GM18868 (cell line): ENCODE measurements at regions not wholly inside any gene's neighbourhood (a gene's known extent, or its start where the extent isn't known, plus 50 kb on each side); places are given as distances from the start of the nearest gene placed in this dataset.
"Not testable (repeated sequence)": the region's sequence is repeated elsewhere in the genome, so short reads cannot be mapped to it uniquely, and the experiment has no call there.

ENCODE experiments used
- ATAC-seq: cut with Tn5 transposase; IDR thresholded peaks from one replicate; pipeline ENCODE4 v1.9.1; 2021; ENCODE audit warnings: mild to moderate bottlenecking, moderate library complexity; ENCODE audit not compliant: unreplicated experiment

DNA sequence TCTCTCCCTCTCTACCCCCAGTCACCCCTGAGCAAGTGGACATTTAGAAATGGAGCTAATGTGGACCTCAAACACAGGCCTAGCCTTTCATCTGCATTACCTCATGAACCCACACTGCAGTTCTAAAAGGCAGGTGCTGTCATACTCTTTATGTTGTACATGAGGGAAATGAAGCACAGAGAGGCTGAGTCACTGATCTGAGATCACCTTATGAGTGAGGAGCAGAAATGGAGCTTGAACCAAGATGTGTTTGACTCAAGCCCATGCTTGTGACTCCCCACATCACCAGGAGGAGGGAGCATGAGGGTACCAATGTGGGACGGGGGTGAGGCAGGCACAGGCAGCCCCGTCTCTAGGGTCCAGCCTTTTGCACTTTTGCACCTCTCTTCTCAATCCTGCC lies 702.8 kb downstream of the PTPRU start:
- ATAC-seq = no peak

DNA sequence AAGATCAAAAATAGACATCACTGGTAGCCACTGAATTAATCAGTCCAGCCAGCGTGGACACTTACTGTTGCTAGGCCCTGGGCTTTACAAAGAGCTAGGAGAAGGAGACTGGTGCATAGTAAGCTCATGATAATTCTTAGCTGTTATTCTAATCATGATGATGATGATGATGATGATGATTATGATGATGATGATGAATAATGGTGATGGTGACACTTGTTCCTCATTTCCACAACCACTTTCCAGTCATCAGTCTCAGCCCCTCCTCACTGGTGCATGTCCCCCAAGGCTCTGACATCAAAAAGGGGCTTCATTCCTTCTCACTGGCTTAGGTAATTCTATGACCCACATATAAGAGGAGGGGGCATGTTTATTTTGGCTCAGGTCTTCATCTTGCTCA lies 701.0 kb downstream of the PTPRU start:
- no peak for ATAC-seq

DNA sequence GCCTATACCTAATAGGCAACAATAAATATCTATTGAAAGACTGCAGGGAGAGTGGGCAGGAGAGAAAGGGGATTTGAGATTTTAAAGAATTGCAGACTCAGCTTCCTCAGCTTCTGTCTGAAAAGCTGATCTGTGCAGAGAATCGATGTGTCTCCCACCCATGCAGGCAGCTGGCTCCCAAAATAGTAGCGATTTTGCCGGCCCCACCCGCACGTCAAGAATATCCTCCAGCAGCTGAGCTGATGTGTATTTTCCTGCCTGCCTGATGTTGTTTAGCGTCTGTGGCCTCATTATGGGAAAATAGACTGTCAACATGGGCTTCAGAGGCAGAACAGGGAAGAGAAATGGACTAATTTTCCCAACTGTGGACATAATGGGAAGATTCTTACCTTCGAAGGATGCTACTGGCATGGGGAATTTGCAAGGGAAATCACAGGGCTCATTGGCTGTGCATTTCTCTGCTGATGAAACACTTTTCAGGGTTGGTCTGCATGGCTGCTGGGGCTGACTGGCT lies 699.8 kb downstream of the PTPRU start:
- ATAC-seq = no peak

DNA sequence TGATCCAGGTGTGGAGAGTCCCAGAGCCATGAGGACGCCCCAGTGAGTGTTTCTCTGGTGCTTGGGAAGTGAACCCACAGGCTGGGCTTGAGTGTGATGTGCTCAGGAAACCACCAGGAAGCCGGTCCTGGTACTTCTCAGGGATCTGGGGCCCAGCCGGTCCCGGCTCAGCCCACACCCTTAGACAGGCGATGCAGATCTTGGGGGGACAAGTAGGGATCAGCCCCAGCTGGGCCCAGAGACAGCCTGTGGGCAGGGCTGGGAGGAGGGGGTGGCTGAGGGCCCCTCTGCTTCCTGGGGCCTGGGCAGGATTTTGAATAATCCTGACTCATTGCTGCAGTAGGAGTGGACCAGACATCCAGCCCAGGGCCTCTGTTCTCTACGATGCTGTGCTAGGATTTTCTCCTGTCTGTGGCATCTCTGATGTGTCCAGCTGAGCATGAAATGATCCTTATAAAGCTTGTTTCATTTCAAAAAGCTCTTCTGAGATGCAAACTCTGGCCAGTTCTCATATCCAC lies 698.0 kb downstream of the PTPRU start:
- no peak for ATAC-seq

DNA sequence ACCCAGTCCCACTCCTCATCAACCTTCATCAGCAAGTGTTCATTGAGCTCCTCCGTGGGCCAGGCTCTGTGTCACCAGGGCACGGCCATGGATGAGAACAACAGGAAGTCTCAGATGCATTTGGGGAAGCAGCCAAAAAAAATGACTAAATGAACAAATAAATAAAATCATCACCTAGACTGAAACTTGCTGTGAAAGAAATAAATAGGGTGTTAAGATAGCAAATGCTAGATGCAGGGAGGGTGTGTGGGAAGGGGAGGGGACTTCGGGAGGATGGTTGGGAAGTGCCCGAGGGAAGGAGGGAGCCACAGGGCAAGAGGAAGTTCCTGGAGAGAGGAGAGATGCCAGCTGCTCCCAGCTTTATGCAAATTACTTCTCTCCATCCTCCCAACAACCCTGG lies 696.7 kb downstream of the PTPRU start:
- ATAC-seq = no peak

DNA sequence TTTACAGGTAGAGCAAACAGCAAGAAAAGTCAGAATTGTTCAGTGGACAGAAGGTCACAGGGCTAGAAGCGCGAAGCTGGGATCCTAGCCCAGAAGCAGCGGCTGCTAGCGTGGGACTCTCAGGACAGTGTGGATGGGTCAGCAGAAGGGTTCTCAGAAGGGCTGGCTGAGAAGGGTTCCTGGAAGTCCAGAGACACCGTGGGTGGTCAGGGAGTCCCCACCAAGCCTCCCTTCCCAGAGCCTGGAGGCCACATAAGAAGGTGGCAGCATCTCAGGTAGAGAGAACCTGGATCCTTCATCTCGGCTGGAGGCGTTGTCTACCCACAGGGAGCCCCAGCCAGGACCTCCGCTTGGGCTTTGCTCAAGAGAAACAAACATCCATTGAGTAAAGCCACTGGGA lies 696.3 kb downstream of the PTPRU start:
- ATAC-seq = no peak

DNA sequence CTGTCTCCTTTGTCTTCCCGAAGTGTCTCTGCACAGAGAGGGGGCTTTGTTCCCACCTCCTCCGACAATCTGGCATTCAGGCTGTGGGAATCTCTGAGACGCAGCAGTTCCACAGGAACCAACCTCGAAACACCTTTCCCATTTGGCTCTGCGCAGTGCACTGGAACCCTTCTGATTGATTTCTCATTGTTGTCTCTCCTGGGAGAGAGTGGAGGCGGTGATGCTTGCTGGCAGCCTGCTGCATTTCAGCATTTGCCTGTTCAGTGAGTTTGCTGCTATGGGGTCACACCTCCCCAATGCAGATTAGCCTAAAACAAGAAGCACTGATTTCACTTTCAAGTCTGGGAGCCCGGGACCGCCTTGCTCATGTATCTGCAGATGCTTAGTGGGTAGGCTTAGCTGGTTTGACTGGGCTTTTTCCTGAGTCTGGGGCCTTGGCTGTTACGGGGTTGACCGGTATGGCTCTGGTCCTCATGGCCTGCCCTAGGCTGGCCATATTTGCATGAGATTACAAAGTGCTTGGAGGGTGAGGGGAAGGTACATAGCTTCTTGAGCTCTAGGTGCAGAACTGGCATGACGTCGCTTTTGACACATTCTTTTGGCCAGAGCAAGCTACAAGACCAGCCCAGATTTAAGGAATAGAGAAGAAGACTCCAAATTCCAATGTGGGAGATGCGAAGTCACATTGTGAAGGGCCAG lies 695.3 kb downstream of the PTPRU start:
- no peak for ATAC-seq

DNA sequence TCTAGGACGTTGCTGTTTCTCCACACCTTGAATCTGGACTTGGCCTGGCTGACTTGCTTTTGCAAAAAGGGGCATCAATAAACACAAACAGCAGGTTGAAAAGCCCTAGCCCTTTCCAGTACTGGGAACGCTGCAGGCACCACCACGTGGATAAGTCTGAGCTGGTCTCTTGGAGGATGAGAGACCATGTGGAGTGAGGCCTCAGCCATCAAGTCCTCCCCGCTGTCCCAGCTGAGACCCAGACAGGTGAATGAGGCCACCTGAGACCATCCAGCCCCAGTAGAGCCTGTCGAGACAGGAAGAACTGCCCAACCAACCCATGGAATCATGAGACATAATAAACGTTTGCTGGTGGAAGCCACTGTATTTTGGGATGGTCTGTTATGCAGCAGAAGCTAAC lies 688.7 kb downstream of the PTPRU start:
- no peak for ATAC-seq

DNA sequence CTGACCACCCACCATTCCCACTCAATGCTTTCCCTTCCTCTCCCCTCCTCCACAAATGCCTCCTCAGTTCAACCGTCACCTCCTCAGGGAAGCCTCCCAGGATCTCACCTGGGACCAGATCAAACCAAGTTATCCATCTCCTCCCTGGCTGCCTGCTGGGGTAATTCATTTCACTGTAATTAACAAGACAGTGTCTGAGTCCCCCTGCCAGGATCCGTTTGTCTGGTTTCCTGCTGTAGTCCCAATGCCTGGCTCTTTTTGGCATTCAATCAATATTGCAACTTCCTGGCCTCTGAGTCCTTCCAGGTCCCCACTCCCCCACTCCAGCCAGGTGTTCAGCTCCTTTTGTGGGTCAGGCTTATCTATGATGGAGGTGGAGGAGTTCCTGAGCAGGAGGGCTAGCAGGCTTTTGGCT lies 687.7 kb downstream of the PTPRU start:
- ATAC-seq = no peak

DNA sequence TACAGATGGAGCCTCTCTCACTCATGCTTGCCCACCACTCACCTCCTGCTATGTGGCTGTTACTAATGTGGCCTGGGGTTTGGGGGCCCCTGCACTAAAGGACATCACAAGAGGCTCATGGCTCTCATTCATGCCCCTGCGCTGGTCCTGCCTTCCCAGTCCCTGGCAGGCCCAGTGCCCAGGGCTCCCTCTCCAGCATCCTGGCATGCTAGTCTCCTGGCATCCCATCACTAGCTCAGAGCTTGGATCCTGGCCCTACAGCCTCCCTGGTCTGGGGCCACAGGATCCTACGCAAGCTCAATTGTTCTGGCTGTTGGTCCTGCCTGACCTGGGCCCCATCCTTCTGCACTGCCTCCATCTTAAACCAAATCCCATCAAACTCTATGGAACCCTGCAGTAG lies 685.4 kb downstream of the PTPRU start:
- no peak for ATAC-seq

DNA sequence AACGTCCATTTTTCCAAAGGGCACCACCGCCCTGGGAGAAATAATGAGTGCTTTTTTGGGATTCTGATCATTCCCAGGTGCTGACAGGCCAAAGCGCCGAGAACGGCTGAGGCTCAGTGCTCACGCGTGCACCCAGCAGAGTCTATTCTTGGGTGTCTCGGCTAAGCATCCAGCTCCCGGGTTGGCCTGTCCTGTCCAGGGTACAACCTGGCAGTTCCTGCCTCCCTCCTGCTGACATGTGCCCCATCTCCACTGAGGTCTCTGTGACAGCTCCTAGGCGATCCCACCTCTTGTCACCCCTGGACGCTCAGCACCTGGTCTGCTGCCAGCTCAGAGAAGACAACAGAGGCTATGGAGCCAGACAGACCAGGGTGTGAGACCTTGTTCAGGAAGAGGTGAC lies 684.5 kb downstream of the PTPRU start:
- no peak for ATAC-seq

DNA sequence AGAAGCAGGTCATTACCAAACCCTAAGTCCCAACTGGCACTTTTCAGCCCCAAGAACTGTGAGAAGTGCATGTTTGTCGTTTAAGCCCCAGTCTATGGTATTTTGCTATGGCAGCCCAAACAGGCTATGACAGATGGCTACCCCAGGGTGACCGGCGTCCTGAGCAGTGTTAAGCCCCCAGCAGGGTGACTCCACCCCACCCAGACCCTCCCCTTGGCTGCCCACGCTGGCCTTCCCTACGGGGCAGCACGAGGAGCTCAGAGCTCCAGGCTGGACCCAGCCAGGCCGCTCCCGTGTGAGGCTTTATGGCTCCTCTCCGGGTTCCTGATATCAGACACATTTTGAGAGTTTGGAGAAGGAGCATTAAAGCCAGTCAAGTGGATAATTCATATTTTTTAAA lies 684.0 kb downstream of the PTPRU start:
- no peak for ATAC-seq

DNA sequence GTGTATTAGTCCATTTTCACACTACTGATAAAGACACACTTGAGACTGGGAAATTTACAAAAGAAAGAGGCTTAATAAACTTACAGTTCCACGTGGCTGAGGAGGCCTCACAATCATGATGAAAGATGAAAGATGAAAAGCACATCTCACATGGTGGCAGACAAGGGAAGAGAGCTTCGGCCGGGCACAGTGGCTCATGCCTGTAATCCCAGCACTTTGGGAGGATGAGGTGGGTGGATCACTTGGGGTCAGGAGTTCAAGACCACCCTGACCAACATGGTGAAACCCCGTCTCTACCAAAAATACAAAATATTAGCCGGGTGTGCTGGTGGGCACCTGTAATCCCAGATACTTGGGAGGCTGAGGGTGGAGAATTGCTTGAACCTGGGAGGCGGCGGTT lies 682.7 kb downstream of the PTPRU start:
- ATAC-seq = not testable (repeated sequence)

DNA sequence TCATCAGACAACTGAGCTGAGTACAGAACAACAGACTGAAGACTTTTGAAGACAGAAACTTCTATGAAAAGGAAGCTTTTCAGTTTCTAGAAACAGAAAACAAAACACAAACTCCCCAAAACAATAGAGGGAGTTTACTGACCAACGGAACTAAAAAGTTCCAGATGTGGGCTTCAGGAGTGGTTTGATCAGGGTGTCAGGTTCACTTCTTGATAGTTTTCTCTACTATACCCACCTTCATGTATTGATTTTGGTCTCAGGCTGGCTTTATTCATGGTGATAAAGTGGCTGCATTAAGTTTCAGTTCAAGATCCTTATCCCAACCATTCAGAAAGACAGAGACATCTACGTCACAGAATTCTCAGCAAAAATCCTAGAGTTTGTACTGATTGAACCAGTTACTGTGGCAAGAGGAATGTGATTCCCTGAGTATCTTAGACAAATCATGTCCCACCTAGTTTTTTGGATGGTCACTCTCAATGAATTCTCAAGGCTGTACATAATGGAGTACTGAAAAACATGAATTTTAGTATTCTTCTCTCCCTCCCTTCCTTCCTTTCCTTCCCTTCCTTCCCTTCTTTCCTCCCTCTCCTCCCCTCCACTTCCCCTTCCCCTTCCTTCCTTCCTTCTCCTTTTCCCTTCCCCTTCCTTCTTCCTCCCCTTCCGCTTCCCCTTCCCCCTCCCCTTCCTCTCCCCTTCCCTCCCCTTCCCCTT lies 680.5 kb downstream of the PTPRU start:
- ATAC-seq = no peak

DNA sequence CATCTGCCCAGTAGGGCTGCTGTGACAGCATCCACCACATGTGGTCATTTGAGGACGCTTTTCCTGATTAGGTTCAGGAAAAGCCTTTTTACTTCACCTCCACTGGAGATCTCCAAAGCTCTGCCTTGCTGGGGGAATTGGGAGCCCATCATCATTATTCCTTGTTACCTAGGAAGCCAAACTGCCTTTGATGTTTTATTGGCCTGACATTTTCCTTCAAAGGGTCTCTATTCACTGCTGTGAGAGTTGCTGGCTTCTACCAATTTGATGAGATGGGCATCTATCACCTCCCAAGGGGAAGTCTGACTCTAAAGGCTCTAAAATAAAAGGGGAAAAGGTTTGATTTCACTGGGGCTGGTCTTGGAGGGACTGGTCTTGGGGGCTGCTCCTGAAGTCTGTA lies 678.6 kb downstream of the PTPRU start:
- ATAC-seq = no peak

DNA sequence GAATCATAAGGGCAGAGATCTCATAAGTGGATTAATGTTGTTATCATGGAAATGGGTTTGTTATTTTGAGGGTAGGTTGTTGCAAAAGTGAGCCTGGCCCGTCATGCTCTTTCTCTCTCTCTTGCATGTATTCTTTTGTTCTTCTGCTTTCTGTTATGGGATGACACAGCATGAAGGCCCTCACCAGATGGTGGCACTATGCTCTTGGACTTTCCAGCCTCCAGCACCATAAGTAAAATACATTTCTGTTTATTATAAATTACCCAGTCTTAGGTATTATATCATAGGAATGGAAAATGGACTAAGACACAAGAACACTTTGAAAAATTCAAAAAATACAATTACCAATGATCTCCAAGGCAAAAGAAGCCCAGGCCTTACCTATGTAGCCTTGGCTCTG lies 676.1 kb downstream of the PTPRU start:
- ATAC-seq = no peak

DNA sequence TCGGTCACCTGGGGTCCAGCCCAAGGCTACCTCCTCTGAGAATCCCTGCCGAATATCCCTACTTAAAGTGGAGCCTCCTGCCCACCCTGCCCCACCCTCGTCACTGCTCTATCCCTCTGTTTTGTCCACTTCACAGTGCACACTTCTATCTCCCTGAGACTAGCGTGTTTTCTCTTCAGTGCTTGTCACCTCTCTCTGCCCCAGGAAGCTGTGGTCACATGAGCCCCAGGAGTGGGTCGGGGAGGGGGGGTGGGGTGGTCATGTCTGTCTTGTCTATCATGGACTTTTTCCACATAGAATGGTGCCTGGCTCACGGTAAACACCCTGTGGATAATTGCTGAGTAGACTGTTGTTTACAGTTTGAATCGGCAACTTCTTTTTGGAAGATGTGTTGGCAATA lies 673.6 kb downstream of the PTPRU start:
- ATAC-seq = no peak

DNA sequence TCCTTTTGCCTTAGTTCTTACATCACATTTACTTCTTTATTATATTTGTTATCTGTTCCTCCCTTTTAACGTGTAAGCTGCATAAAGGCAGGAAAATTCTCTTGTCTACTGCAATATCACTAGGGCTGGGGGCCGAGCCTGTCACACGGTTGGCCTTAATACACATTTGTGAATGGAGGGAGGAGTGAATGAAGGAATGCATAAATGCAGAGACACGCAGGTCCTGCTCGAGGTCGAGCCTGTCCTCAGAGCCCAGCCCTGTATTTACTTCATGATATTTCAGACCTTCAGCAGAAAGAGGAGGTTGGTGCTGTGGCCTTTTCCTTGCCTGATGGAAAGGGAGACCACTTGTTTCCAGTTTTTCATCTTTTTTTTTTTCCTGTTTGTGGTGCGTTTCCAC lies 671.3 kb downstream of the PTPRU start:
- no peak for ATAC-seq

DNA sequence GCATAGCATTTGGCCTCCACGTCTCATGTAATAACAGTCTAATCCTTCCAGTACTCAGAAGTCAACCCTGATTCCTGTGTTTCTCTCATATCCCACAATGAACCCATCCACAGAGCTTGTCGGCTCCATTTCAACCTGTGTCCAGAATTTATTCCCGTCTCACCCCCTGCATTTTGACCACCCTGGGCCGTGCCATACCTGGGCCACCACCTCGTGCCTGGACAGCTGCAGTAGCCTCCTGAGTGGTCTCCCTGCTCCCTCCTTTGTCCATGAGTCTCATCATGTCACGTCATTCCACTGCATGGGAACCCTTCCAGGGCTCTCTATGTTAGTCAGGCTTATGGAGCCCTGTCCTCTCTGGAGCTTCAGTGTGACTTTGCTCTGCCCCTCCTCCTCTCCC lies 670.6 kb downstream of the PTPRU start:
- no peak for ATAC-seq

DNA sequence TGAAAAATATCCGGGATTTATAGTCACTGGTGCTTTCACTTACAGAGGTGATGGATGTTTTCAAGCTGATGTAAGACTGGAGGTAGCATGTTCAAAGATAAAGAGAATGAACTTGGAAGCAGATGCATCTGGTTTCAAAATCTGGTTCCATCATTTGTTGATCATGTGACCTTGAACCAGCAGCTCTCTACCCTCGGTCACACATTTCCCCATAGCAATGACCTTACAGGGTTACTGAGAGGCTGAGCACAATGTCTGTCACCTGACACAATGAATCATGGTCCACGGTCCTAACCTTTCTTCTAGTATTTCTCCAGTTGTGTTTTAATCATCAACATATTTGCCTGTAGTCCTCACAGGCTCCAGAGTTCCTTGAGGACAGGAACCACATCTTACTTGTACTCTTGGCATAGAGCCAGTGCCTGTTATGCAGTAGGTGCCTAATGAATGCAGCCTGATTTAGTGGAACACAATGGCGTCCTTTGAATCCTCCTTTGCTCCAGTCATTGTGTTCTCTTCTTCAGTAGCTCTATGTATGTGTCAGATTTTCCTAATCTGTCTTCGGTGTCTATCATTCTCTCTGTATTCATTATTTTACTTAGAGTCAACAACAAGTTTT lies 667.3 kb downstream of the PTPRU start:
- no peak for ATAC-seq

DNA sequence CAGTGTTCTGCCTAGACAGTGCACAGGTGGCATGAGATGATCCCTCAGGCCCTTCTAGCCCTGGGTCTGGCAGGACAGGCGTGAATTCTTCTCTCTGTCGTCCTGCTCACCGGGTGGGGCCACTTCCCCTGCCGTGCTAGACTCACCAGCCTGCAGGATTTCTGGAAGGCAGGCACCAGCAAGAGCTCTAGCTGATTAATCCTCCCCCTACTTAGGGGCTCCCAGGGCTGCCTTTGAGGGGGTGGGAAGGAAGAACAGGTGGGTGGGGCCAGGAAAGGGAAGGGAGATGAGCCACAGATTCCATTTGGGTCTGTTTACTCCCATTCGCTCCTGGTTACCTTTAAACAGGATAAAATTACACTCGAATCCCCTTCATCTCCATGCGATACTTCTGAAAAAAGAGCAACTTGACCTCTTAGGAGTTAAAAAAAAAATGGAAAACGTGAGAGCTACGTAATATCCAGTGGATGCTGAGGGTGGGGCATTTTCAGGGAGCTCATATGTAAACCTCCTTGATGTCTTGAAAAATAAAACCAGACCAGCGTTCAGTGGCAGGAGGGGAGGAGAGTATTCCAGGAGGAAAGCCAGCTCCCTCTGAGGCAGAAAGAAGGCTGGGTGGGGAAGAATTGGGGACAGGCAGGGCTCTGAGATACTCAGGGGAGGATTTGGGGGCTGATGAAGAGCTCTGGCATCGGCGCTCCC lies 665.5 kb downstream of the PTPRU start:
- ATAC-seq = no peak
